ENCODE measurements at regions not wholly inside any gene's neighbourhood (a gene's known extent, or its start where the extent isn't known, plus 50 kb on each side); places are given as distances from the start of the nearest gene placed in this dataset.
"Not testable (repeated sequence)": the region's sequence is repeated elsewhere in the genome, so short reads cannot be mapped to it uniquely, and the experiment has no call there.

DNA sequence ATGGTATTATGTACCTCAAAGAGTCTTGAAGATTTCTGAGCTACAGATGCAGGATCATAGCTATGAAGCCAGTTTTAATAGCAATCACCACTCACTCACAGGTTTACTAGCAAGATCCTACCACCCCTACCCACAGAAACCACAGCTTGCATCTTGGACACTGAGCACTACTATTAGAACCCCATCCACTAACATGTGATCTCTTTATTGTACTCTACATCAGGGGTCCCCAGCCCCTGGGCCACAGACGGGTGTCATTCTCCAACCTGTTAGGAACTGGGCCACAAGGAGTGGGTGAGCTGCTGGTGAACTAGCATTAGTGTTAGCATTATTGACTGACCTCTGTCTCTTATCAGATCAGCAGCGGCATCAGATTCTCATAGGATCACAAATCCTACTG, 844.8 kb upstream of the CHORDC1 start:
- Mint-ChIP-seq H3K4me3 (no peak overlapping the region), H3K9me3 (peaks cover 17% of the 10 kb centered on the region), H3K36me3 (ENCODE audit: low read depth) (no peaks in the 10 kb centered on the region), H3K27me3 (ENCODE audit: insufficient read depth) (no peaks in the 10 kb centered on the region), H3K4me1 (ENCODE audit: low read depth) (no peaks in the 10 kb centered on the region), H3K27ac (no peak overlapping the region)
- no peak for DNase-seq (ENCODE audit: low spot score)
- intact Hi-C loops (cut with micrococcal nuclease), result no loop called here

DNA sequence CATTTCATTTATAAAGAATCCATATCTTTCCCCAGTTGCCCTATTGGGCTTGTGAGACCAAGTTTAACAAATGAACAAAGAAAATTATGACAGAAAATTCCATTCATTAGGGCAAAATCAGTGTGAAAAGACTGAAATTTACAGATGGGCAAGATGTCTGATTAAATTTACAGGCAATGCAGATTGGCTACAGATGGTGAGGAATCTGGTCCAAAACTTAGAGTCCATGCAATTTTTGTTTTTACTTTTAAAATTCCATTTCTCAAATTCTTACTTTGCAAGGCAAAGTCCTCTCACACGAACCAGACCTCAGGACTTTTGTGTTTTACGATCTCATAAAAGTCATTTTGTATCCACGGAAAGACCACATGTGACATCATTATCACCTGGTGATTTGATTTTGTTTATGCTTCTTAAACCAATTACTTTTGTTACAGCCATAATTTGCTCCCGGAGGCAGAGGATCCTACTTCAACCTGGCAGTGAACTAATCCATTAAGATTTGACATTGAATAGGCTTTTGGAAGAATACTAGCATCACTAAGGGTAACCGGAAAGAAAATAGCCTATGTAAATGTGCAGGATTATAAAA, 843.7 kb upstream of the CHORDC1 start:
- DNase-seq (ENCODE audit: low spot score), result no peak
- Mint-ChIP-seq H3K27me3 (ENCODE audit: insufficient read depth) (no peaks in the 10 kb centered on the region), H3K4me3 (no peak overlapping the region), H3K4me1 (ENCODE audit: low read depth) (no peaks in the 10 kb centered on the region), H3K36me3 (ENCODE audit: low read depth) (no peaks in the 10 kb centered on the region), H3K27ac (no peak overlapping the region), H3K9me3 (peaks cover 19% of the 10 kb centered on the region)
- intact Hi-C loops (cut with micrococcal nuclease), result no loop called here

DNA sequence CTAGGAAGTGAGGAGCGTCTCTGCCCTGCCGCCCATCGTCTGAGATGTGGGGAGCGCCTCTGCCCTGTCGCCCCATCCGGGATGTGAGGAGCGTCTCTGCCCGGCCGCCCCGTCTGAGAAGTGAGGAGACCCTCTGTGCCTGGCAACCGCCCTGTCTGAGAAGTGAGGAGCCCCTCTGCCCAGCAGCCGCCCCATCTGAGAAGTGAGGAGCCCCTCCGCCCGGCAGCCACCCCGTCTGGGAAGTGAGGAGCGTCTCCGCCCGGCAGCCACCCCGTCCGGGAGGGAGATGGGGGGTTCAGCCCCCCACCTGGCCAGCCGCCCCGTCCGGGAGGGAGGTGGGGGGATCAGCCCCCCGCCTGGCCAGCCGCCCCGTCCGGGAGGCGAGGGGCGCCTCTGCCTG, 840.5 kb upstream of the CHORDC1 start:
- H3K4me1 Mint-ChIP-seq (ENCODE audit: low read depth); H3K27ac Mint-ChIP-seq; H3K36me3 Mint-ChIP-seq (ENCODE audit: low read depth); H3K27me3 Mint-ChIP-seq (ENCODE audit: insufficient read depth); H3K4me3 Mint-ChIP-seq; intact Hi-C loops (cut with micrococcal nuclease); DNase-seq (ENCODE audit: low spot score): not testable (repeated sequence)
- peaks cover 25% of the 10 kb centered on the region for H3K9me3 Mint-ChIP-seq

DNA sequence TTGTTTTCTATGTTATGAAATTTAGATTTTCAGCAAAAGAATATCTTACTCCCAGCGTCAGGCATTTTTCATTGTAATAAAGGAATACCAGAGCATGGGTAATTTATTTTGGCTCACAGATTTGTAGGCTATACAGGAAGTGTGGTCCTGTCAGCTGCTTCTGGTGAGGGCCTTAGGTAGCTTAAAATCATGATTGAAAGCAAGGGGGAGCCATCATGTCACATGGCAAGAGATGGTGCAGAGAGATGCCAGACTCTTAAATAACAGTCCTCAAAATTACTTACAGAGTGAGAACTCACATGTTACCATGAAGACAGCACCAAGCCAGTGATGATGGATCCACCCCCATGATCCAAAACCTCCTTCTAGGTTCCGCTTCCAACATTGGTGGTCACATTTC, 825.0 kb upstream of the CHORDC1 start:
- no peak overlapping the region for H3K27ac Mint-ChIP-seq
- no peak for DNase-seq (ENCODE audit: low spot score)
- H3K27me3 Mint-ChIP-seq (ENCODE audit: insufficient read depth), result no peaks in the 10 kb centered on the region
- intact Hi-C loops (cut with micrococcal nuclease), result no loop called here
- H3K9me3 Mint-ChIP-seq, result no peaks in the 10 kb centered on the region
- H3K36me3 Mint-ChIP-seq (ENCODE audit: low read depth), result no peaks in the 10 kb centered on the region
- H3K4me3 Mint-ChIP-seq, result no peak overlapping the region
- no peaks in the 10 kb centered on the region for H3K4me1 Mint-ChIP-seq (ENCODE audit: low read depth)

DNA sequence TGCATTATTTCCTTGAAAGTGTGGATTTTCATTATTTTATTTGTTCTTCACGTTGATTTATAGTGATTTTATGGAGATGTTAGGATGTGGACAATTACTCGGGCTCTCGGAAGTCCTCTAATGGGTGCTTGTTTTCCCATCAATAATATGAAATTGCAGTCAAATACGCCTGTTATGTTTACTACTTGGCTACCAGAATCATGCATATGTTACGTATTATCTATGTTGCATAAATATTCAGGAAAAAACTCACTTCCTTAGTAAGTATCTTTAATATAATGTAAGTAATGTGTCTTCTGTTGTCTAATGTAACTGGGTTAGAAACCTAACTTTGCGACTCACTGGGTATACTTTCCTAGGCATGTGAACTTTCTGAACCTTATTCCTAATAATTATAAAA, 823.4 kb upstream of the CHORDC1 start:
- H3K36me3 Mint-ChIP-seq (ENCODE audit: low read depth), result no peaks in the 10 kb centered on the region
- intact Hi-C loops (cut with micrococcal nuclease), result no loop called here
- no peak overlapping the region for H3K27ac Mint-ChIP-seq
- no peaks in the 10 kb centered on the region for H3K27me3 Mint-ChIP-seq (ENCODE audit: insufficient read depth)
- H3K4me1 Mint-ChIP-seq (ENCODE audit: low read depth), result no peaks in the 10 kb centered on the region
- no peak overlapping the region for H3K4me3 Mint-ChIP-seq
- H3K9me3 Mint-ChIP-seq, result no peaks in the 10 kb centered on the region
- no peak for DNase-seq (ENCODE audit: low spot score)

DNA sequence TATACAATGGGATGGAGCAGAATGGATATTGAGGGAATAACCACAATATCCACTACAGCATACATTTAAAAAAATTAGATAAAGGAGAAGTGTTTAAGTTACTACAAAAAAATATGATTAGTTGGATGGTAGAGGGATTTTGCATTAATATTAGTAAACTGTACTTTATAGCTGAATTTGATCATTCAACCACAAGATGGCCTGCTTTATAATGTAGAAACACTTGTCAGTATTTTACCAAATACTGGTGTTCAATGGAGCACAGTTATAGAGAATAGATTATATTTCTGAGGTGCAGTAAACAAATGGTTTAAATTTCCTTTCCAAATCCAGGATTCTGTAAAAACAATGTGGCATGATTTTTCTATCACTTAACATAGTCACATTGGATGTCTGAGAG, 818.8 kb upstream of the CHORDC1 start:
- DNase-seq (ENCODE audit: low spot score), result no peak
- H3K27ac Mint-ChIP-seq, result no peak overlapping the region
- no peaks in the 10 kb centered on the region for H3K36me3 Mint-ChIP-seq (ENCODE audit: low read depth)
- no peak overlapping the region for H3K4me3 Mint-ChIP-seq
- intact Hi-C loops (cut with micrococcal nuclease), result no loop called here
- H3K4me1 Mint-ChIP-seq (ENCODE audit: low read depth), result no peaks in the 10 kb centered on the region
- no peaks in the 10 kb centered on the region for H3K27me3 Mint-ChIP-seq (ENCODE audit: insufficient read depth)
- H3K9me3 Mint-ChIP-seq, result peaks cover 5% of the 10 kb centered on the region

DNA sequence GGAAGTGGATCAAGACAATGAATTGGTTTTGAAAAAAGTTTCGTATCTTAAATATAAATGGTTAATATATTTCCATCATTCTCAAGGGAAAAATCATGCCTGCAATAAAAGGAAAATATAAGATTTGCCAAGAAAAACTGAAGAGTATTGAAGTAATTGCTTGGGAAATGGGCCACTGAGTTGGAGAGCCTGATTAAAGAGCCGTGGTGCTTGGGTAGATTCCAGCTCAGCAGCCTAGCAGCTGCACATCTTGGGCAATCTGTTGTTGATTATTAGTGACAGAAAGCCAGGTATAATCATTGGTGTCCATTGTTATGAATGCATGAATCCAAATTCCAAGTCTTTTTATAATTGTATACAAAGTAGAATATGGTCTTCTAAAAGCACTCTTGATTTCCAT, 800.9 kb upstream of the CHORDC1 start:
- peaks cover 4% of the 10 kb centered on the region for H3K9me3 Mint-ChIP-seq
- no peaks in the 10 kb centered on the region for H3K4me1 Mint-ChIP-seq (ENCODE audit: low read depth)
- intact Hi-C loops (cut with micrococcal nuclease), result no loop called here
- no peak overlapping the region for H3K27ac Mint-ChIP-seq
- no peak for DNase-seq (ENCODE audit: low spot score)
- H3K36me3 Mint-ChIP-seq (ENCODE audit: low read depth), result no peaks in the 10 kb centered on the region
- no peak overlapping the region for H3K4me3 Mint-ChIP-seq
- H3K27me3 Mint-ChIP-seq (ENCODE audit: insufficient read depth), result no peaks in the 10 kb centered on the region

DNA sequence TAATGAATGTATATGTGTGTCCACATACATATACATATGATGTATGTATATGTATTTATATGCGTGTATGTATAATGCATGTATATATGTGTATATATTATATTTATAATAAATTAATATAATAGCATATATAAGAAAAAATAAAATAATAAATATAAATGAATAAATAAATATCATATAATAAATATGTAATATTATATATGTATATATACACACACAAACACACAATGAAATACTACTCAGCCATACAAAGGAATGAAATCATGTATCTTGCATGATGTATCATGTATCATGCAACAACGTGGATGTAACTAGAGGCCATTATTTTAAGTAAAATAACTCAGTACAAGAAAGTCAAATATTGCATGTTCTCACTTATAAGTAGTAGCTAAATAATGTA, 788.7 kb upstream of the CHORDC1 start:
- intact Hi-C loops (cut with micrococcal nuclease), result no loop called here
- Mint-ChIP-seq H3K9me3 (peaks cover 15% of the 10 kb centered on the region), H3K27ac (no peak overlapping the region), H3K36me3 (ENCODE audit: low read depth) (no peaks in the 10 kb centered on the region), H3K27me3 (ENCODE audit: insufficient read depth) (no peaks in the 10 kb centered on the region), H3K4me1 (ENCODE audit: low read depth) (no peaks in the 10 kb centered on the region), H3K4me3 (no peak overlapping the region)
- DNase-seq (ENCODE audit: low spot score), result no peak

DNA sequence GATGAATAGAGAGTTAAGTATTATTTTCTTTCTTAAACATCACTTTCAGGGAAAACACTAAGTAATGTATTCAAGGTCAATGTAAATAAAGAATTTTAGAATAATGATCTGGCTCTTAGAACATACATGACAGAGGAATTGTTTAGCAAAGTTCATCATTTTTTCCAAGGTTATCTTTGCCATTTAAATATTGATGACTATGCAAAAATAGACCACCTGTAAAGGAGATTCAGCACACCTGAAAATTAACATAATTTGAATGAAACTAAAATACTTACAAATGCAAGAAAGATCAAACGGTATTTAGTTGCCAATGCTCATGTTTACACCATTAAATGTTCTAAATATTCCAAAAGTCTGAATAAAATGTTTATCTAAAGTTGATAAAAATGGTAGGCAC, 782.6 kb upstream of the CHORDC1 start:
- Mint-ChIP-seq H3K9me3 (peaks cover 14% of the 10 kb centered on the region), H3K36me3 (ENCODE audit: low read depth) (no peaks in the 10 kb centered on the region), H3K27ac (no peak overlapping the region), H3K4me1 (ENCODE audit: low read depth) (no peaks in the 10 kb centered on the region), H3K27me3 (ENCODE audit: insufficient read depth) (no peaks in the 10 kb centered on the region), H3K4me3 (no peak overlapping the region)
- intact Hi-C loops (cut with micrococcal nuclease), result loop anchor here (10.0 kb wide), 1 partner anchor 51 kb away; no protein-coding TSS in a partner anchor
- DNase-seq (ENCODE audit: low spot score), result no peak

DNA sequence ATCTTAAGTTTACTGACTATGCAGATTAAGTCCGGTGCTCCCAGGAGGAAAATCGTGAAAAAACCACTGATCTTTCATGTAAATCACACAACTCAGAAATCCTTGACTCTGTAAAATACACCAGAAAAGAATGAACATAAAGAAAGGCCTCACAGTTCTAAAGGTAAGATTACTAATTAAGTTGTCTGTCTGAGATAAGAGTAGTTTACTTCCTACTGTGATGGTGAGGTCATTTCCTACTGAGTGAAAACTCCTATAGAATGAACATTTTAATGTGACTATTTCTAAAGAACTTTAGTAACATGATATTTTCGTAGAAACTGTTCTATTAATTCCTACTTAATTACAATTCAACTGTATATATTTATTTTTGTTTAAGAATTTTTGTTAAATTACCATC, 774.4 kb upstream of the CHORDC1 start:
- intact Hi-C loops (cut with micrococcal nuclease), result no loop called here
- H3K27me3 Mint-ChIP-seq (ENCODE audit: insufficient read depth), result no peaks in the 10 kb centered on the region
- peaks cover 17% of the 10 kb centered on the region for H3K9me3 Mint-ChIP-seq
- H3K27ac Mint-ChIP-seq, result no peak overlapping the region
- no peak for DNase-seq (ENCODE audit: low spot score)
- no peaks in the 10 kb centered on the region for H3K36me3 Mint-ChIP-seq (ENCODE audit: low read depth)
- no peaks in the 10 kb centered on the region for H3K4me1 Mint-ChIP-seq (ENCODE audit: low read depth)
- no peak overlapping the region for H3K4me3 Mint-ChIP-seq

DNA sequence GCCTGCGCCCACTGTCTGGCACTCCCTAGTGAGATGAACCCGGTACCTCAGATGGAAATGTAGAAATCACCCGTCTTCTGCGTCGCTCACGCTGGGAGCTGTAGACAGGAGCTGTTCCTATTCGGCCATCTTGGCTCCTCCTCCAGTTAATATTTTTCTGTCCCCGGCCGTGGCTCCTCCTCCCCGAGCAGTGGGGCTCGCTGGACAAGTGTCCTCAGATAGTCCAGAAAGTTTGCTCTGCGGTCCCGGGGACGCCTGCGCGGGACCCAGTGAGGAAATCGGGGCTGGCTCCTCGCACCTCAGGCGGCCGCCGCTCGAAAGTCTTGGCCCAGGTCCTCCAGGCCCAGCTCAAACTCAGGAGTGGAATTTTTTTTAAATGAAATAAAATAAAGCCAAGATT, 749.3 kb upstream of the CHORDC1 start:
- H3K4me3 Mint-ChIP-seq; H3K36me3 Mint-ChIP-seq (ENCODE audit: low read depth); H3K4me1 Mint-ChIP-seq (ENCODE audit: low read depth); intact Hi-C loops (cut with micrococcal nuclease); H3K27ac Mint-ChIP-seq; H3K27me3 Mint-ChIP-seq (ENCODE audit: insufficient read depth); DNase-seq (ENCODE audit: low spot score): not testable (repeated sequence)
- H3K9me3 Mint-ChIP-seq, result peaks cover 21% of the 10 kb centered on the region

DNA sequence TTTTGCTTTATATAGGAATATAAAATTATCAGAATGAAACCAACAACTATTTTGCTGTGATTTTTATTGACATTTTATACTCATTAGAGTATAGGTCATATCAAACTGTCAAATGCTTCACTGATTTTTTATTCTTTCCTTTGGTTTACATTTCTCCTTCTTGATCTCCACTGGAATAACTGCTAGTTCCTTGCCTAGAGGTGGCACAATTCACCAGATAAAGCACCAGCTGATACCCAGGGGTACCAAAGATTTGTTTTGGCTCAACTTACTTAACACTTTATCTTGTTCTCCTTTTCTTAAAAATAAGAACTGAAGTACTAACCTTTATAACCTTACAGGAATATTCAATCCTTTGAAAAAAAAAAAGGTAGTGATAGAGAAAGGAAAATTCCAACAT, 725.1 kb upstream of the CHORDC1 start:
- DNase-seq (ENCODE audit: low spot score), result no peak

DNA sequence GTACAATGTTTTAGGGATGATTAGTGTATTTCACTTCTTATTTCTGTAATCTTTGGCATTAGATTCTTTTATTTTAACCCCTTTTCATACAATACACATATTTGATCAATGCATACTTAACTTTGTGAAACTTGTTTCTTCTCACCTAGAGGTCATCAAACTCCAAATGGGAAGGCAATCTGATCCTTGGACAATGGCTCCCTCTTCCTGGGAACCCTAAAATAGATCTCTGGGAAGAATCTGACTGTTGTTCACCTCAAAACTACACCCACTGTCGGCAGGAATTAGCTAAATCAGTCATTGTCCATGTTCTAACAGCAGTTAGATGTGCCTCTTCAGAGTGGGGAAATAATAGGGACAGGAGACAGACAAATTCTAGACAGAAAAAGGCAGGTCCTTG, 707.4 kb upstream of the CHORDC1 start:
- intact Hi-C loops (cut with micrococcal nuclease), result no loop called here
- no peaks in the 10 kb centered on the region for H3K4me1 Mint-ChIP-seq (ENCODE audit: low read depth)
- H3K27me3 Mint-ChIP-seq (ENCODE audit: insufficient read depth), result no peaks in the 10 kb centered on the region
- DNase-seq (ENCODE audit: low spot score), result no peak
- H3K4me3 Mint-ChIP-seq, result no peak overlapping the region
- no peaks in the 10 kb centered on the region for H3K9me3 Mint-ChIP-seq
- H3K27ac Mint-ChIP-seq, result no peak overlapping the region
- no peaks in the 10 kb centered on the region for H3K36me3 Mint-ChIP-seq (ENCODE audit: low read depth)

More for the DNA sequence above, 725.1 kb upstream of the CHORDC1 start:
- Mint-ChIP-seq H3K4me1 (ENCODE audit: low read depth) (no peaks in the 10 kb centered on the region), H3K27me3 (ENCODE audit: insufficient read depth) (no peaks in the 10 kb centered on the region), H3K4me3 (no peak overlapping the region), H3K36me3 (ENCODE audit: low read depth) (no peaks in the 10 kb centered on the region), H3K9me3 (peaks cover 3% of the 10 kb centered on the region), H3K27ac (no peak overlapping the region)
- intact Hi-C loops (cut with micrococcal nuclease), result no loop called here

DNA sequence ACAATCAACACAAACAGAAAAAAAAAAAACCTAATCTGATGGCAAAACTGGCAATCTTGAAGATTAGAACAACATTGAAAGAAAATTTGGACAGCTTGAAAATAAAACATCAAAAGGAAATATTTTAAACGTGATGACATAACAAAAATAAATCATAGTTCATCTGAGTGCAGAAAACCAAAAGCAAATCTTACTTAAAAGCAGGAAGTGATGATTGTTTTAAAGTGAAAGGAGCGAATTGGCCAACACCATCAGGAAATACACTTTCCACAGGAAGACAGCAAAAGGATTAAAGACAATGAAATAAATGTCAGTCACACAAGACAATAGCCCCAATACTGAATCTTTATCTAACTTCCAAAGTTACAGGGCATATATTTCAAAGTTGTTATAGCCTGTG, 696.5 kb upstream of the CHORDC1 start:
- no peaks in the 10 kb centered on the region for H3K27me3 Mint-ChIP-seq (ENCODE audit: insufficient read depth)

More for the DNA sequence above, 696.5 kb upstream of the CHORDC1 start:
- H3K27ac Mint-ChIP-seq, result no peak overlapping the region
- intact Hi-C loops (cut with micrococcal nuclease), result no loop called here
- no peak for DNase-seq (ENCODE audit: low spot score)
- H3K4me1 Mint-ChIP-seq (ENCODE audit: low read depth), result no peaks in the 10 kb centered on the region
- H3K9me3 Mint-ChIP-seq, result peaks cover 4% of the 10 kb centered on the region
- no peak overlapping the region for H3K4me3 Mint-ChIP-seq
- H3K36me3 Mint-ChIP-seq (ENCODE audit: low read depth), result no peaks in the 10 kb centered on the region
